ENCODE measurements at regions not wholly inside any gene's neighbourhood (a gene's known extent, or its start where the extent isn't known, plus 50 kb on each side); places are given as distances from the start of the nearest gene placed in this dataset.

- H4K5ac ChIP-seq (ENCODE audit: insufficient read length, low read depth, low read length): no peak overlapping the region
- H2BK20ac ChIP-seq (ENCODE audit: low read length): no peak overlapping the region
- H2BK12ac ChIP-seq (ENCODE audit: low read depth, low read length): no peak overlapping the region
- H2BK15ac ChIP-seq (ENCODE audit: low read length): no peak overlapping the region
- H3K27me3 ChIP-seq (replicated peaks in 1 of 4; ENCODE audit: control insufficient read depth in 3 of 4, extremely low read depth in 1 of 4, insufficient read depth in 3 of 4, low read length in 3 of 4): no peaks in the 10 kb centered on the region
- H3K4me3 ChIP-seq (ENCODE audit: extremely low read depth in 1 of 4, insufficient read depth in 2 of 4, low read depth in 3 of 4, low read length in 4 of 4): no peak overlapping the region
- WGBS, 2 experiments (ENCODE audit: extremely low coverage in 1 of 2, insufficient coverage in 1 of 2, insufficient read length in 1 of 2, insufficient replicate concordance in 2 of 2, low coverage in 1 of 2, low lambda C conversion rate in 2 of 2, missing lambda C conversion rate in 1 of 2): 85% methylated on average over 1 of the region's 1 CpG; no CpG with 5 or more reads in 1 of the 2 experiments
- H3K14ac ChIP-seq (ENCODE audit: insufficient read length): no peak overlapping the region
- no peak overlapping the region for H3K9ac ChIP-seq (replicated peaks in 1 of 4; ENCODE audit: extremely low read depth in 1 of 4, low read depth in 3 of 4, low read length in 3 of 4)
- TF ChIP-seq KDM1A (IDR thresholded peaks at IDR 0.05; ENCODE audit: borderline replicate concordance, low read length): peak; percentile 54; the same call in 1 of the 2 replicates
- TF ChIP-seq RXRA (IDR thresholded peaks at IDR 0.05; ENCODE audit: insufficient read depth, low read depth, low read length): no peak
- no peak for TF ChIP-seq CREB1 (IDR thresholded peaks at IDR 0.05)
- no peak for TF ChIP-seq BACH1 (IDR thresholded peaks at IDR 0.05; ENCODE audit: low read length)
- peak in 1 of 2 experiments; percentile 10; a peak in 1 of 4 replicates for TF ChIP-seq RAD21 (IDR thresholded peaks at IDR 0.05 in 1 of 2, conservative IDR thresholded peaks at IDR 0.05 in 1 of 2; ENCODE audit: low read depth in 2 of 2, low read length in 2 of 2)
- H4K91ac ChIP-seq (replicated peaks; ENCODE audit: insufficient read length, low read length): no peak overlapping the region
- no peak overlapping the region for H2AK5ac ChIP-seq (ENCODE audit: low read depth, low read length)
- no peak overlapping the region for H2AFZ ChIP-seq (ENCODE audit: low read length)
- no peaks in the 10 kb centered on the region for H3K9me3 ChIP-seq (ENCODE audit: insufficient read depth in 2 of 2, low read depth in 1 of 2, low read length in 1 of 2)
- no peak overlapping the region for H2BK120ac ChIP-seq (replicated peaks; ENCODE audit: low read depth, low read length)
- H4K20me1 ChIP-seq (replicated peaks in 1 of 2; ENCODE audit: control insufficient read depth in 1 of 2, insufficient read depth in 2 of 2, low read length in 2 of 2): no peaks in the 10 kb centered on the region
- H3K56ac ChIP-seq (replicated peaks; ENCODE audit: insufficient read length, low read depth, low read length): no peak overlapping the region
- no peak overlapping the region for H3K18ac ChIP-seq (ENCODE audit: extremely low read depth, low read length)
- CTCF ChIA-PET (ENCODE audit: partially characterized antibody): interaction anchor here (0.7 to 0.9 kb wide), 2 partner anchors 17 to 1726 kb away, joined by 3 read pairs; no protein-coding TSS in a partner anchor
- no peak overlapping the region for H3K23ac ChIP-seq (ENCODE audit: insufficient read length)
- H3K79me1 ChIP-seq (ENCODE audit: low read depth, low read length): no peaks in the 10 kb centered on the region
- H3K23me2 ChIP-seq (ENCODE audit: low read depth, low read length): no peaks in the 10 kb centered on the region
- DNase-seq (ENCODE audit: low read depth in 1 of 2, low spot score in 2 of 2) (no peak), FAIRE-seq (no peak)
- POLR2A ChIA-PET (ENCODE audit: partially characterized antibody): no interaction called here
- no peak overlapping the region for H4K8ac ChIP-seq (ENCODE audit: extremely low read depth, insufficient read depth, low read length)
- no peak overlapping the region for H3K4me2 ChIP-seq (ENCODE audit: insufficient read depth in 1 of 2, low read depth in 2 of 2, low read length in 2 of 2)
- H3K4me1 ChIP-seq (replicated peaks in 1 of 4; ENCODE audit: control insufficient read depth in 3 of 4, insufficient read depth in 4 of 4, low read length in 3 of 4): peaks cover 0 to 4% (median 1%) of the 10 kb centered on the region in 4 experiments; a peak in 2 of 7 replicates
- H3K4ac ChIP-seq (replicated peaks; ENCODE audit: insufficient read length, low read depth, low read length): no peak overlapping the region
- no peaks in the 10 kb centered on the region for H3K79me2 ChIP-seq (ENCODE audit: control insufficient read depth in 1 of 2, insufficient read depth in 2 of 2, low read length in 2 of 2)
- H3K36me3 ChIP-seq (ENCODE audit: control insufficient read depth in 2 of 4, insufficient read depth in 4 of 4, low read length in 3 of 4): no peaks in the 10 kb centered on the region
- H3K27ac ChIP-seq (ENCODE audit: low read depth, low read length): no peak overlapping the region
- H2BK5ac ChIP-seq (ENCODE audit: low read depth, low read length): no peak overlapping the region
These were observed 229.7 kb upstream of the AGAP1 start for GRCh38 chr2:235264121-235264493.
